ENCODE measurements at regions not wholly inside any gene's neighbourhood (a gene's known extent, or its start where the extent isn't known, plus 50 kb on each side); places are given as distances from the start of the nearest gene placed in this dataset.
"Not testable (repeated sequence)": the region's sequence is repeated elsewhere in the genome, so short reads cannot be mapped to it uniquely, and the experiment has no call there.

- H3K27ac ChIP-seq: no peak overlapping the region
- TF ChIP-seq CTCF (conservative IDR thresholded peaks at IDR 0.05): no peak
Measured at GRCh38 chr1:212515329-212515760, 82.6 kb downstream of the NENF start.

GRCh38 chr1:212516012-212516411, 83.3 kb downstream of the NENF start:
- not testable (repeated sequence) for H3K27ac ChIP-seq

- no peak overlapping the region for H3K27ac ChIP-seq
- no peak for TF ChIP-seq CTCF (conservative IDR thresholded peaks at IDR 0.05)
Measured at GRCh38 chr1:212518188-212519054, 85.7 kb downstream of the NENF start.

- TF ChIP-seq CTCF (conservative IDR thresholded peaks at IDR 0.05): no peak
- H3K27ac ChIP-seq: no peak overlapping the region
Measured at GRCh38 chr1:212519131-212519530, 86.4 kb downstream of the NENF start.

GRCh38 chr1:212520299-212520698, 87.6 kb downstream of the NENF start:
- H3K27ac ChIP-seq: no peak overlapping the region
- no peak for TF ChIP-seq CTCF (conservative IDR thresholded peaks at IDR 0.05)

GRCh38 chr1:212520746-212521145, 87.8 kb upstream of the ATF3 start:
- no peak for TF ChIP-seq CTCF (conservative IDR thresholded peaks at IDR 0.05)
- no peak overlapping the region for H3K27ac ChIP-seq

GRCh38 chr1:212525479-212526110, 83.0 kb upstream of the ATF3 start:
- TF ChIP-seq CTCF (conservative IDR thresholded peaks at IDR 0.05): no peak
- no peak overlapping the region for H3K27ac ChIP-seq

- no peak overlapping the region for H3K27ac ChIP-seq
- no peak for TF ChIP-seq CTCF (conservative IDR thresholded peaks at IDR 0.05)
Measured at GRCh38 chr1:212526111-212526491, 82.5 kb upstream of the ATF3 start.

Data from VCaP (cell line).